Medulla oblongata (tissue), 1 donor: ENCODE measurements at regions not wholly inside any gene's neighbourhood (a gene's known extent, or its start where the extent isn't known, plus 50 kb on each side); places are given as distances from the start of the nearest gene placed in this dataset.
A peak's percentile ranks its signal among the peaks of the same experiment; 100 is the strongest.

ENCODE experiments used
- DNase-seq: peaks from one replicate; pipeline ENCODE4 v3.0.0-alpha.2; 2015; ENCODE audit errors: extremely low spot score

DNA sequence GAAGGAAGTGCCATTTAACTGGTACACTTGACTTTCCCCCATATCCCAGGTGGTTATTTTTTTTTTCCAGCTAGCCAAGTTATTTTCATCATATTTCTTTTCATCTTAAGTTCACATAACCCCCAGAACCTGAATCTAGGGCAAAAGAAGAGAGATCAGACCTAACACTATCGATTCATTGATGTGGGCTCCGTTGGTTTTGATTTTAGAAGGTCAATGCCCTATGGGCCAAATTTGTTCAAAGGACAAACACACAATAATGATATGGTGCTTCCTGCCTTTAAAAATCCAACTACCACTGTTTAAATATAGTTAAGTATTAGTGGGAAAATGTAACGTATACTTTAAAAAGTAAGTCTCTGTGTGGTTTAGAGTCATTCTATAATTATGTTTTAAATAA, 665.7 kb downstream of the ZNF674 start:
- no peak for DNase-seq

- no peak for DNase-seq
These were observed 669.0 kb downstream of the ZNF674 start for GRCh38 chrX:45876206-45876605.

- no peak for DNase-seq
These were observed 671.4 kb downstream of the ZNF674 start for GRCh38 chrX:45873781-45874180.

DNA sequence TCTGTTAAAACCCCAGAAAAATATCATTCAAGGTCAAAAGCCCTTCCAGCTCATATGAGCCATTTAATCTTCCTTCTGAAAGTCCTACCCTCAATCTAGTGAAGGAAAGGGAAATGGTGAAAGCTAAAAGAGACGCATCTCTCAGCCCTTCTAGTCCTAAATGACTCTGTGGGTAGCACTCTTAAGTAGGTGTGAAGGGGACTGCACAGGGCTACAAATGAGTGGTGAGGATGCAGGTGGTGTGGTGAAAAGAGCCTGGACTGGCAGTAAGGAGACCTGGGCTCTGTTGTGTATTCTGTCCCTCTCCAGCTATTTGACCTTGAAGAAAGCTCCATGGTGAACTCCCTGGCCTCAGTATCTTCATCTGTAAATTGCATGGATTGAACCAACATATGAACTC, 671.8 kb upstream of the DIPK2B start:
- DNase-seq = no peak

DNA sequence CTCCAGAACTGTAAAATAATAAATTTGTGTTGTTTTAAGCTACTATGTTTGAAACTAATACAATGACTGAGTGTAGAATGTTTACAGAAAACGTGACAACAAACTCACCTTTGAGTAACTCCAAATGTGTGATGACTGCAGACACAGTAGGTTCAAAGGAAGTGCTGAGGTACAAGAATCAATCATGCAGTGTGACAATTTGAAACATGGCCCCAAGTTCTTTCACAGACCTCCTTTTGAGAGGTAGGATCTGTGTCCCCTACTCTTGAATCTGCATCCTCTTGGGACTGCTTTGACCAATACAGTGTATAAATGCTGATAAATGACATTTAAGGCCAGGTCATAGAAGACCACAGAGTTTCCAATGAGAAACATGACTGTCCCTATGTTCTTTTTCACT, 667.7 kb upstream of the DIPK2B start:
- DNase-seq = no peak

DNA sequence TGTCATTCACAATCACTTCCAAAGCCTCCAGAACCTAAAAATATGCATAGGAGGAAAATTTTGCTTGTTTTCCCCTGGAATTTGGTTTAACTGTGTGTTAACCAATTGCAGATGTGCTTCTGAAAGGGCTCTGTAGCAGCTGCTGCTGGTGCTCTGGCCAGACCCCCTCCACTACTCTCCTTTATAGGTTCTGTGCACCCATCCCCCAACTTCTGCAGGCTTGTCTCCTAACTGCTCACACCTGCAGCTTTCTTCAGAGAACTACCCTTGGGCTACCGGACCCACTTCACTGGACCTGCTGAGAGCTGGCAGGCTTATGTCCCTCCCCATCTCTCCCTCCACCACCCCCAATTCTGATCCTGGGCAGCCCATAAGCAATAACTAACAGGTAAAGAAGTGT, 662.1 kb upstream of the DIPK2B start:
- no peak for DNase-seq

- no peak for DNase-seq
These were observed 659.8 kb upstream of the DIPK2B start for GRCh38 chrX:45860450-45860849.

- DNase-seq = no peak
These were observed 658.7 kb upstream of the DIPK2B start for GRCh38 chrX:45859407-45859806.

GRCh38 chrX:45852884-45853283, 652.2 kb upstream of the DIPK2B start:
- DNase-seq = no peak

- DNase-seq = no peak
These were observed 650.8 kb upstream of the DIPK2B start for GRCh38 chrX:45851434-45851991.

- DNase-seq = no peak
These were observed 650.2 kb upstream of the DIPK2B start for GRCh38 chrX:45850775-45851433.

DNA sequence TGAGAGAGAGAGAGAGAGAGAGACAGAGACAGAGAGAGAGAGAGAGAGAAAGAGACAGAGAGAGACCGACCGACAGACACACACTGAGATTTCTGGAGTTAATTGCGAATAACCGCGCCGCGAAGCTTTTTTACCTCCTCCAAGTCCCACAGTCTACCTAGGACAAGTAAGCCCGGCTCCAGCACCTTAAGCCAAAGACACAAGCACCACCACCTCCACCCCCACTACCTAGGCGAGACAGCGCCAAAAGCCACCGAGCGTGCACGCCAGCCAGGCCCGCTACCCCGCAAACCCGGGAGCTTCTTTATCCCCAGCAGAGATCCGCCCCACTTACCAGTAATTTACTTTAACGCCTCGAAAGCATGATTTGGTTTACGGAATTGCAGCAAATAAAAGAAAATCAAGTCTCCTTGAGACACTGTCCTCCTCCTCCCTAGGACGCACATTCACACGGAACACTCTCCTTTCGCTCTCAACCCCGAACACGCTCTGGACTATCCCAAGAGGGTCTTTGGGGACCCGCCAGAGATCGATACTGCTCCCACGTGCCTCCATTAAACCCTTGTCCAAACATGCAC, 649.6 kb upstream of the DIPK2B start:
- DNase-seq = no peak

DNA sequence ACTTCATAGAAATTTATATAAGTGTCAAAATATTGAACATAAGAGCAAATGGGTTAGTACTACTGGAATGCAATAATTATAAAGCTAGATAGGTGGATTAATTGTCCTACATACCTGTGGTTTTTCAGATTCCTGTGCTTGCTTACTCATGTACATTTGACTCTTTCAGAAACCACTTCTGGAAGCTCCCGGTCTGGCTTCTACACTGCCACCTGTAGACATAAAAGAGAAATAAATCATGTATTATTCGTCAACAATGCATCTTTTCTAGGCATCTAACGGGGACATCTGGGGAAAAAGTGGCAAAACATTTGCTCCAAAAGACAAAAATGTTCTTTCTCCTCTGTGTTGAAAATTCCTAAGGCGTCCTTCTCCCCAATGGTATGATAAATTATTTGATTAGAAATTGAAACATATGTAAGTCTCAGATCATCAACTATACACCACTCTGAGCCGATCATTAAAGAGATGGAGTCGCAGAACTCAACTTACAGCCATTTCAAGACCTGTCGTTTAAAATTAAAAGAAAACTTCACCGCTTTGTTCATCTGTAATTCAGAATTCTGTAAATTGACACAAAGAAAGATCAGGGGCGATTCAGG, 648.7 kb upstream of the DIPK2B start:
- DNase-seq = peak; percentile 2

GRCh38 chrX:45847961-45848360, 647.3 kb upstream of the DIPK2B start:
- DNase-seq = no peak

DNA sequence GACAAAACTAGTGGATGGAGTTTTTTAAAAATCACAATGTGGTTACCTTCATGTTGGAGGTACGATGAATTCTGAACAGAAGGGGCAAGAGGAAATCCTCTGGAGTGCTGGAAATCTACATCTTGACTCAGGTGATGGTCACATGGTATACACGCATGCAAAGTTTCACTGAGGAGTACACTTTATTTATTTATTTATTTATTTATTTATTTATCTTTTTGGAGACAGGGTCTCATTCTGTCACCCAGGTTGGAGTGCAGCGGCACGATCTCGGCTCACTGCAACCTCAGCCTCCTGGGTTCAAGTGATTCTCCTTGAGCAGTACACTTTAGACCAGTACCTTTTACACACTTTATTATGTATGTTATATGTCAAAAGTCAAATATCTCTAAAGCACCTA, 645.7 kb upstream of the DIPK2B start:
- DNase-seq = no peak

GRCh38 chrX:45845142-45845541, 644.5 kb upstream of the DIPK2B start:
- DNase-seq = no peak

- no peak for DNase-seq
These were observed 642.8 kb upstream of the DIPK2B start for GRCh38 chrX:45843518-45843917.

DNA sequence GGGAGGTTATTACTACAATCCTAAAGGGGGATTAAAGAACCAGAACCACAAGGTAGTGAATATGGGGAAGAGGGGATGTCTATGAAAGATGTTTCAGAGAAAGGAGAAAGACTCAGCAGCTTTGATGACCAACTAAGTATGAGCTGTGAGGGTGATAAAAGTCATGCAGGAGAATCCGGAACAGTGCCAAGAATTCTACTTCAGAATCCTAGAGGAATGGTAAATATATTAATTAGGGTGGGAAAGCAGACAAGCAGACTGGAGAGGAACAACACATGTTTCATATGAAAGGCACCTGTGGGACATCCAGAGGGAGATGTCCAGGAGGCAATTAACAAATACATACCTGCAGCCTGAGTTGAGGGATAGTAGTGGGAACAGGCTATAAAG, 642.2 kb upstream of the DIPK2B start:
- no peak for DNase-seq

DNA sequence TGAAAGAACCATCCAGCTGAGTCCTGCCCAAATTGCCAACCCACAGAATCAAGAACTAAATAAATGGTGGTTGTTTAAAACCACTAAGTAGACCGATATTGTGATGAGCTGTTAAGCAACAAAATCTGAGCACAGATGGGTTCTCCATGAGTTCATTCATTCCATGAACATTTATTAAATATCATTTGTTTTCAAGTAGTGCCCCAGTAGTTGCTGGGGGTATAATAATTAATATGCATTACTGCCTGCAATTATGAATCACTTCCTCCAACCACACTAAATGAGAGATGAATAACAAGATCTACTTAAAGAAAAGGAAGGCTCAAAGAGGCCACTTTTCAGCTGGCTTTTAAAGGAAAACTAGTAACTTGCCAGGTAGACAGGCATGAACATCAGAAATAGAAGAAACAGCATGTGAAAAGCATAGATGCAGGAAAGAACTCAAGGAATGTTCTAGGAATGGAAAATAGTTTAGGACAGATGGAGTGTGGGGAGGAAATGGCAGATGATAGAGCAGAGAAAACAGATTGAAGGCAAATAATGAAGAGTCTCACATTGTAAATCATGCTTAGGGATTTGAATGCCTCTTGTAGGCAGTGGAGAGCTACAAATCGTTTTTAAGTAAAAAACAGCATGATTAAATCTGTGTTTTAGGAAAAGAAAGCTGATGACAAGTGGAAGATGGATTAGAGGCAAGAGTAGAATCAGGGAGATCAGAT, 641.7 kb upstream of the DIPK2B start:
- no peak for DNase-seq

DNA sequence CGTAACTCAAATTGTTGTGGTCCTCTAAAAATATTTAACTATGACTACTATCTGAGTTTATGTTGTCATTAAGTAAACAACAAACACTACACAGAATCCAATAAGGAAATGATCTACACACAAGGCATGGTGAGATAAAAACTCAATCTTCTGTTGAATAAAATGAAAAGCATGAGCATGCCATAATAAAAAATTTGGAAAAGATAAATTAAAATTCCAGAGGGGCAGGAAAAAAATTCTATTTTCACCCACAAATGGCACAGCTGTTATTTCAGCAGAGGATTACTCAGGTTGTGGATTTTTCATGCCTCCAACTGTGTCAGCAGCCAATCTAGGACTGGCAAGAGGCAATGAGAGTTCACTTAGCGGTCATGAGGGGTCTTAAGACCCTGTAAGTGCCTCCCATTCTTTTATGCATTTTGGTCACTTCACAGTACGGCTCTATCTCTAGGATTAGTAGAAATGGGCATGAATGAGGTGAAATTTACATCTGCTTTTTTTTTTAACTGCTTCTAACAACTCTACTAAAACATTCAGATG, 639.8 kb upstream of the DIPK2B start:
- DNase-seq = no peak

DNA sequence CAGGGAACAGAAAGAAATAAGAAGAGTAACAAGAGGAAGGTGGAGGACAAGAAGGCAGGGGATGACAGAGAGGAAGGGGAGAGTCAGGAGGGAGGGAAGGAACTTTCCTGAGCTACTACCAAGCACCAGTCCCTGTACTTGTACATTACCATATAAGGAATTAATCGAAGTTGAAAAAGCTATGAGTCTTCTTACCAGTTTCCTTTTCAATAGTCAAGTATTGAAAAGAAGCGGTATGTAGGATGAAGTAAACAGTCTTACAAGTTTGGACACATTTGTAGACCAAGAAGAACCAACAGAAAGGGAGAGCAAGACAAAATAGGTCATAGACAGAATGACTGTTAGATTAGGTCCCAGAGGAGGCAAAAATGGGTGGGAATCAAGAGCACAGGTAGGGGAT, 629.7 kb upstream of the DIPK2B start:
- DNase-seq = no peak

- DNase-seq = no peak
These were observed 623.8 kb upstream of the DIPK2B start for GRCh38 chrX:45824471-45824870.
